ENCODE measurements at regions not wholly inside any gene's neighbourhood (a gene's known extent, or its start where the extent isn't known, plus 50 kb on each side); places are given as distances from the start of the nearest gene placed in this dataset.
"Not testable (repeated sequence)": the region's sequence is repeated elsewhere in the genome, so short reads cannot be mapped to it uniquely, and the experiment has no call there.

DNA sequence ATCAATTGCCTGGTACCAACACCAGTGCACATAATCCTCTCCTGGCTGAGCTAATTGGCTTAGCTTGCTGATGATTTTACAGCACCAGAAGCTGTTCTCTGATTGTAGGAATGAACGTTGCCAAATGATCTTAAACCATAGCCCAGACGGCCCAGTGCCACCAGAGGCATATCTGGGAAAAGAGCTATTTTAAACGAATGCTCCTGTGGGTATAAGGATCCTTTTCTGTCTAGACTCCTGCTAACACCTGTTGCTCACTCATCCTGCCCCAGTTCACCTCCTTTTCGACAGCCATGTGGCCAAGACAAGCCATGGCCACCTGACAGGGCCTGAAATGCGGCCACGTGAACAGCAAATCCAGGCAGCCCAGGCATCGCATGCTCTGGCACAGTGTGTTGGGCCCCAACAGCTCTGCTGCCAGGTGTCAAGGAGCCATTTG is 289.9 kb upstream of the SLC30A5 start:
- DNase-seq: no peak

DNA sequence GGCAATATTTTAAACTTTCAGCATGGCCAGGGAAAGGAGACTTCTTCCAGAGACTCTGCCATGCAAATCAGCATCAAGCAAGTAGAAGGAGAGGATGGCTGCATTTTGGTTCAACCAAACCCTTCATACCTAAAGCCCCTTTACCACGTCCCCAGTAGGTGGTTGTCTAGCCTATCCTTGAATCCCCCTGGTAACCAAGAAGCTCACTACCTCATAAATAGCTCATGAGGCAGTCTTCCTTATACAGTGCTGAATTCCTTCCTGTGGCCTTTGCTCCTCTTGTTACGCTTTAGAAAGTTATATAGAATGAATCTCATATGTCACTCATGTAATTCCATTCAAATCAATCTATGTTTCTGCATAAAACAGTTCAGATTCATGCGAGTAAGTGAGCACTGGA is 289.5 kb upstream of the SLC30A5 start:
- no peak for DNase-seq

DNA sequence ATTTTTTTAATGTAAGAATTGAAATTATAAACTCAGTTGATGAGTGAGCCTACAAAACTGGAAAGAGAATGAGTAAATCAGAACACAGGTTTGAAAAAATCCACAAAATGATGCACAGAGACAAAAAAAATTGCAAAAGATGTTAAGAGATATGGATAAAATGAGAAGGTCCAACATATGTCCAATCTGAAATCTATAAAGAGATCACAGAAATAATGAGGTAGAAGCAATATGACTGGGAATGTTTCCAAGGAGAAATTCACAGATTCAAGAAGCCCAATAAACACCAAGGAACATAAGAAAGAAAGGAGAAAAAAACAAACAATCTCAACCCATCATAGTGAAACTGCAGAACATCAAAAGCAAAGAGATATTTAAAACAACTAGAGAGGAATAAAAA is 288.4 kb upstream of the SLC30A5 start:
- DNase-seq: no peak

DNA sequence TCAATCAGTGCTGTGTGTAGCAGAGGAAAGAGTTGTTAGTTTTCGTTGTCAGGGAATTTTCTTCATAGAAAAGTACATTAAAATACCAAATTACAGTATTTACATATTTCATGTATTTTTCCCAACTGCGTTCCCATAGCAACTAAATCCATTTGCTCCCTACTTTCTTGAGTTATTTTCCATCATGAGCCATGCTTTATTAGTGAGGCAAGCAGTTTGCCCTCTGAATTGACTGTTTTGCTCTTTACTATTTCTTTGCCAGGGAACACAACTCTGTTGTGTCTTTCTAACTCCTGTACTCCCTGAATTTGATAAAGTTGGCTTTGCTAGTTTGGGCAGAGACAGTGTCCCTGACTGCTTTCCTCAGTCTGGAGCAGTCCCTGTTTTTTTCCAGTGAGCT is 276.2 kb upstream of the SLC30A5 start:
- DNase-seq: no peak

DNA sequence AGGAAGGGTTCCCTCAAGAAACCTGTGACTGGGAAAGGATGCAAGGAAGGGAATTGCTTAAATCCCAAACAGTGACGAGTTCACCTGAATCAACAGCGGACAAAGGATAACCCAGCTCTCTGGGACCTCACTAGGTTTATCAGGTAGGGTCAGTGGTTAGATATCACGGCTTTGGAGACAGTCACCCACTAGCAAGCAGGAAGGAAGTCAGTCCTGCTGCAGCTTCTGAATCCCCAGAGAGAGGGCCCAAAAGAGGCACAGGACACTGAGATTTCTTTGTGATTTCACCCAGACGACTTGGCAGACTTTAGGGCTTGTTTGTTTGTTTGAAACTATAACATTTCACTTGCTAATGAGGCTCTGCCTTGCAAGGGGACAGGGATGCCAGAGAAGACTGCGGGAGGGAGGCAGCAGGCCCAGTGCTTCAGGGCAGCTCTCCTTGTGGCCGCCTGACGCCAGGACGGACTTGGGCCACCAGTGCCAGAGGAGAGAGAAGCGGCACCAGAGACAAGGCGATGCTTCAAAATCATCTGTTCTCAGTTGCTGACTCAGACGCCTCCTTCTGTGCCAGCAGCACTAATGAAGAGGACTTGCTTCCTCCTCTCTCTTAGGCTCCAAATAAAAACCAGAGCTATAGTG is 275.6 kb upstream of the SLC30A5 start:
- DNase-seq: no peak

DNA sequence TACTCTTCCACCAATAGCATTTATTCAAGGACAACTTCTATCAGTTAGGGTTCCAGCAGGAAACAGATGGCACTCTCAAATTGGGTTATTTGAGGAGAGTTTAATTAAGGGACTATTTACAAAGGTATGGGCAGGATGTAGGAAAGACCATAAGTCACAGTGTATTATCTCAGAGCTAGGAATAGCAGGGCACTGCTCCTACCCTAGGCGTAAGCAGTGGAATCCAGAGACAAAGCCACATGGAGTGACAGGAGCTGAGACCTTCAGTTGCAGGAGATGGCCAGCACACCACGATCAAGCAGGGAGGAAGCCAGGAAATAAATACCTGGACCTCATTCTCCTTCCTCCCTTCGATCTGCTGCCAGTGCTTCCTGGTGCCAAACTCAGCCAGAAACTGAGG is 274.9 kb upstream of the SLC30A5 start:
- no peak for DNase-seq

DNA sequence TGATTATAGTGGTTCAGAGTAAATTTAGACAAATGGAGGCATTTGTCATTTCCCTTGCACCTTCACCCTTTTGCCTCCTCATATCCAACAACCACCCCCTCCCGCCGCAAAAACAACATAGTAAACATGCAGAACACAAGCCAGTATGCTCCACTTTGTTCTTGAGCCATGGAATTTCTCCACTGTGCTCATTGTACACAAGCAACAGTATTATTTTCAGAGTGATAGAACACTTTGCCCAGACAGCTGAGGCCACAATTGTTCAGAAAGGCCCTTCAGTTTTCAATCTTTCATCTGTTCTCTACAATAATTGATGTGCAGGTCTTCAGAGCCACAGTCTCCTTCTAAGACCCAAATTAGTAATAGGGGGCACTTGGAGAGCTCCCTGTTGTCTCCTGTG is 272.8 kb upstream of the SLC30A5 start:
- no peak for DNase-seq

DNA sequence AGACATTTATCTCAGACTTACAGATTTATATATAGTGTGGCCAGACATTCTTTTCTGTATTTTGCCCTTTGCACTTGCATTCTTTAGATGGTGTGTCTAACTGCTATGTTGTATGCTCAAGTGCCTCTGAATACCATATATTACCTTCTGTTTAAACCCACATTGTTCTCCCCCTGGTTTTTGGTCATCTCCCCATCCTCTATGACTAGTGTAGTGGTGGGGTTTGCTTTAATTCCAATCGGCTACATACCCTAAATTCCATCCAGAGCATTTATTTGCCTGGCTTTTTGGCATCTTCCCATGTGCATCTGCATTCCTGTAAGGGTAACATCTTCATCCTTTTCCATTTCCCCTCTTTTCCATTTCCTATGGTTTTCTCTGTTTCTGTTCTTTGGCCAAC is 271.0 kb upstream of the SLC30A5 start:
- DNase-seq: no peak

DNA sequence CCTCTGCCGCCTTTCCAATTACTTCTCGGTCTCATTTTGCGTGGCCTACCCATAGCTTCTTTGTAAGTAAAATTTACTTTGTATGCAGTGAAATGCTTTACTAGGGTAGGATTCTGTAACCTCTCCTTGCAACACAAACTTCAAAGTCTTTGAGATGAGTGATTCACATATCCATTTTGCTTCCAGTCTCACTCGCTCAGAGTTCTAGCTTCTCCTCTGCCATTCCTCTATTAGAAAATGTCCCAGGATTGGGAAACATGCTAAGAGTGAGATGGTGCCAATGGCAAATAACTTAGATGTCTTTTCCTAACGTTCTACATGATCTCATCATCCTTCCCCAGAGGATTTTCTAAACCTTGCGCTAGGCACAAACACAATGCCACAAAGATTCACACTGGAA is 270.5 kb upstream of the SLC30A5 start:
- no peak for DNase-seq

DNA sequence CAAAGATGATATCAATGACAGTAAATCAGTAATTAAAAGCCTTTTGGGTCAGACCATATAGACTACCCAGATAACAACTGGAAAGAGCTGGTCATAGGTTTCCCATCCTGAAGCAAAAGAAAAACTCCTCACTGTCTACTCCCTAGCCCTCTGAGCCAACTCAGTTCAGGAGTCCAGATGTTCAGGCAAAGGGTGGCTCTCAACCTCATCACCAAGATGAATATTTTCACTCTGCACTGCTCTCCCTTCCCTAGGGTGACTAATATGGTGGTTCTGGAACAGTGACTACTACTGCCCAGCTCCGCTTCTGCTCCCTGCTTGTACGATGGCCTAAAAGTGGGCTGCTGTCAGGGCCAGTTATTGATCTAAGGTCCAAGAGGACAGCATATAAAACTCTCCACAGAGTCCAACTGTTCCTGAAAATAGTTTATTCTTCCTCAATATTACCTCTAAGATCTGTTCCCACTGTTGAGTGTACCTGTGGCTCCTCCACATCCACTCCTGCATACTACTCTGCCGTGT is 263.4 kb upstream of the SLC30A5 start:
- no peak for DNase-seq

DNA sequence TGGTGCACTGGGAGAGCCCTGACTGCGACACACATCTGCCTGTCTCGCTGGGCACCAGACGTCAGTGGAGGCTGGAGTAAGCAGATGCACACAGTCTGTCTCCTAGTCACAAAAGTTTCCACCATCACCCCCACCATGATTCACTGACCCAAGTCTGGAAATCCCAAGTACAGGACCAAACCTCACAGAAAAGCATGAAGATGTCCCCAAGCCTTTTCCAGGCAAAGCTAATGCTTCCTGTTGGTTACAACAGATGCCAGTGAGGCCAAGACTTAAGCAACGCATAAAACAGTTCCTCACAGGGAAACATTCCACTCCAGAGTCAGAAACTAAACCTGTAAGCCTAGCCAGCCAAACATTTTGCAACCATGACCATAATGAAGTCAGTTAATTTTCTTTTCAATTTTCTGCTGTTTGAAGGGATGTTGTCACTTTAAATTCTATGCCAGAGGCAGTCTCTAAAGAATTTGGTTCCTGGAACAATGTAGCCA is 259.3 kb upstream of the SLC30A5 start:
- no peak for DNase-seq

DNA sequence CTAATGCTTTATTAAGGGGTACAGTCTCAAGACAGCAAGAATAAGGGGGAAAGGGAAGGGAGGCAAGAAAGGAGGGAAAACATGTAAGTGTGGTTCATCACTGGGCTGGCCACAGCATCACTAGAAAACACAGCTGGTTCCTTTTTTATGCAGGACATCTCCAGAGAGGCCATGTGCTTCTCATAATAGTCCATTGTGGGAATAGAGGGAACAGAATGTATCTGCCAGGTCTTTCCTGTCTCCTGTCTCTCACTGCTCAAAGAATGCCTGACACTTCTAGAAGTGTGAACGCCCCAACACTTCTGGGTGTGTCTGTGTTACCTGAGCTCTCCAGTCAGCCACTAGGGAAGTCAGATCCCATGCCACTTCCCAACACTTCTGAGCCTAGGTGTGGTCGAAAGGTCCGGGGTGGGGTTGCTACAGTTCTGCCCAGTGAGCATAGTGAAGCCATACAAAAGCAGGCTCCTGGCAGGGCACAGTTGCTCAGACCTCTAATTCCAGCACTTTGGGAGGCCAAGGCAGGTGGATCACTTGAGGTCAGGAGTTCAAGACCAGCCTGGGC is 255.6 kb upstream of the SLC30A5 start:
- no peak for DNase-seq

DNA sequence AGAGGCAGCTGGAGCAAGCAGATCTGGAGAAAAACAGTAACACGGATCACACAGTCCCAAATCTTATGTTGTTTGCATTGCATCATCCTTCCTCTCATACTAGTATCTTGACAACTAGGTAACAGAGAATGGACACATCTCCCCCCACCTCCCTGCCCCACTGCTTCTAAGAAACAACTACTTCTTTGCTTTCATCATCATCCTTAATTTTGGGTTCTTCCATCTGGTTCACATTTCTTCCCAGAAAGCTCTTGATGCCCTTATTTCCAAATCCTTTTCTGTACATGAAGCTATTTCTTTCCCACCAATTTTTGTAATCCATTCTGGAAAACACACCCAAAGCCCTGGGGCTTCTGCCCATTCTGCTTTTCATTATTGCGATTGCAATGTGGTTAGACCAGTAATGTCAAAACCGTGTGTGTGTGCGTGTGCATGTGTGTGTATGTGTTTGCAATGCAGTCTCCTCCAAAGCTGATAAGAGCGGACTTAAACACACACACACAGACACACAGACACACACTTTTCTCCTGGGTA is 254.7 kb upstream of the SLC30A5 start:
- no peak for DNase-seq

DNA sequence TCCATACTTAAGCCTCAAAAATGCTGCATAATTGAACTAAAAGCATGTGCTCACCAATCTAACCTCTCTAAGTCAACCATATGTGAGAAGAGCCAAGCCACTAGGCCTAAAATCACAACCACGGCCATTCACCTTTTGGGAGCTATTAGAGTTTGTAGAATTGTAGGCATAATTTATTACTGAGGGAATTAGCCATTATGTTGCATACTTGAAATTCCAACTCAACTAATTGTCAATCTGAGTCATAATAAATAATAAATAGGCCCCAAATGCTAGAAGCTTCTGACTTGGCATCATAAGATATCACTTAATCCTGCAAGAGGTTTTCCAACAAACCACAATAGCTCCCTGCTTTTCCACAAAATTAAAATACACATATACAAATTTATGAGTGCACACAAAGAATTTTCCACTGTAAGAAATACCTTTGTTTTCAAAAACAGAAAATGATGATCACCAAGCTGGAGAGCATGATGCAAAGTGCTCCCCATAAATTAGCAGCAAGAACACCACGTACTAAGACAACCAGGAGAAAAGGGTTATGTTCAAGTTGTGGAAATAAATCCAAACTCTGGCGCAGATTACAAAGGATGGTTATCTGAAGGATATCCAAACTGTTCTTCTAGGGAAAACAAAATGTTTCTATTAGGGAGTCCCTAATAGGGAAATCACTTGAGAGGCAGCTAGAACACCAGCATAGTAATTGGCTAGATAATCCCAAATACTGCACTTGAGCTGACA is 250.0 kb upstream of the SLC30A5 start:
- no peak for DNase-seq

DNA sequence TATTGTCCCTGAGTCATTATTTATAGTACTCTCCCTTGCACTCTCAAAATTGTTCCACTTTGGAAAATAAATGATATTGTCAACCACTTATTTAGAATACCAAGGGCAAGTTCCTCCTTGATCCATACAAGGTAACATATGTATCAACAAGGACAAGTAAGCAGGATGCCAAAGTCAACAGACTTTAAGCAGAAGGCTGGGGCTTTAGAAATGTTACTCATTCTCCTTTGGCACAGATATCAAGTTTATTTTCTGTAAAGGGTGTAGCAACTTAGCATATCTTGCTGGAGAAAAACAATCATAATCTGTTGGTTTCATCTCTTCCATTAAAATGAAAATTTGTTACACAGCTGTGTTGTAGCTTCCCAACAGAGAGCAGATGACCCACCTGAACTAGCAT is 248.7 kb upstream of the SLC30A5 start:
- DNase-seq: no peak

DNA sequence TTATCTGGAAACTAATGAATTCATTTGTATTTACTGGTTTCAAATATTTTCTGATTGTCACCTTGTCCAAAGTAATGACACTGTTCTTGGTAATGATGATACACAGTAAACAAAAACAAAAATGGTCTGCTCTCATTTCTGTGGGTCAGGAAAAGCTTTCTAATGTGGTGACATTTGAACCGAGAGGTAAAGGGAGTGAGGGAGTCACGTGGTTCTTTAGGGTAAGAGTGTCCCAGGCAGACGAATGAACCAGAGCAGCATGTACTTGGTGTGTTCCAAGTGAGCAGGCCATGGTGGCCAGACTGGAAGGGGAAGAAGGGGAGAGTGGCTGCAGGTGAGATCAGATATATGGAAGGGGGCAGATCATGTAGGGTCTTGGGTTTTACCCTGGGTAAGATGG is 247.0 kb upstream of the SLC30A5 start:
- DNase-seq: no peak

DNA sequence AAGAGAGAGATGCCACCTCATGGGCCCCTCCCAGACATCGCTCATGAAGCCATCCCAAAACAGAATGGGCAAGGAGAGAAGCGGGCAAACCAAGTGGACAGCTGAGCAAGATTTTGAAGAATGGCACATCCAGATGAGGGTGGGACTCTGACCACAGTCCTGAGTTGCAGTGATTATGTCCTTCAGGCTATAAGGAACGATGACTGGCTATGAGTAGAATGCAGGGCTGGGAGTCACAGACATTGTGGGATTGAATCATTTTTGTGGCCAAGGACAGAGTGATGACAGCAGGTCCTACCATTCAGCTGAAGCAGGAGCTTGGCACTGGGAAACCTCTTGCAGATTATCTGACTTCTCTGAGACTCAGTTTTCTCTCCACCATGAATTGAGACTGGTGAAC is 245.7 kb upstream of the SLC30A5 start:
- DNase-seq: no peak

DNA sequence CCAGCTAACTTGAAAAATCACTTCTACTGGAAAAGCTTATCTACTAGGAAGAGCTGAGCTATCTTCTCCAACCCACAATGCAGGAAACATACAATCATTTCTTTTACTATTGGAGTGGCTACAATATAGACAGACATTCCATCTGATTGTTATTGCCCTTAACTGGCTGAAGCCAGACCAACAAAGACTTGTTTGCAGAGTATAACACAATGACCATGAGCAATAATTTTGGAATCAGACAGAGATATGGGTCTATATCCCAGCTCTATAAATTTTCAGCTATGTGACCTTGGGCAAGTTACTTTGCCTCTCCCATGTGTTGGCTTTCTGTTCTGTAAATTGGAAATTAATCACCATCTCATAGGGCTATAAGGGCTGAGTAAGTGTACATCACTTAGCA is 244.7 kb upstream of the SLC30A5 start:
- no peak for DNase-seq

DNA sequence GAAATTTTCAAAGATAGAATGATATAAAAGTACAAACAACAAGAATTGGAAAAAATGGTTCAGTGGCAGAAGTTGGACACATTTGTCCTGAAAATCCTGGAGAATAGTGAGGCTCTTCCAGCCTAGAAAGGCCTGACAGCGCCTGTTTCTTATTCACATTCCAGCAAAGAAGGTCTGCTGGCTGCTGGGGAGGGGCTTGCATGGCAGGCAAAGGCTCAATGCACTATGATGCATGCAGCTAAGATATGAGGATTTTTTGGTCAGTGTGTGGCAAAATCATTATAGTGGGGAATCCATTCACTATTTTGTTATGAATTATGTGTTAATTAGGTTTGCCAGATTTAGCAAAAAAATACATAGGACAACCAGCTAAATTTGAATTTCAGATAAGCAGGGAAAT is 243.9 kb upstream of the SLC30A5 start:
- DNase-seq: no peak

DNA sequence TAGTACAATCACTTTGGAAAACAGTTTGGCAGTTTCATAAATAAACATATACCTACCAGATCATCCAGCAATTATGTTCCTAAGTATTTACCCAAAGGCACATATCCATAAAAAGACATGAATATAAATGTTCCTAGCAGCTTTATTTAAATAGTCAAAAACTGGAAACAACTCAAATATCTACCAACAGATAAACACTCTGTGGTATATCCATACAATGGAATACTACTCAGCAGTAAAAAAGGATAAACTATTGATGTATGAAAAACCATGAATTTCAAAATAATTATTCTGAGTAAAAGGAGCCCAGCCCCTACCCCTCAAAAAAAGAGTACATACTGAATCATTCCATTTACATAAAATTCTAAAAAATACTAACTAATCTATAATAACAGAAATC is 232.7 kb upstream of the SLC30A5 start:
- DNase-seq: no peak

DNA sequence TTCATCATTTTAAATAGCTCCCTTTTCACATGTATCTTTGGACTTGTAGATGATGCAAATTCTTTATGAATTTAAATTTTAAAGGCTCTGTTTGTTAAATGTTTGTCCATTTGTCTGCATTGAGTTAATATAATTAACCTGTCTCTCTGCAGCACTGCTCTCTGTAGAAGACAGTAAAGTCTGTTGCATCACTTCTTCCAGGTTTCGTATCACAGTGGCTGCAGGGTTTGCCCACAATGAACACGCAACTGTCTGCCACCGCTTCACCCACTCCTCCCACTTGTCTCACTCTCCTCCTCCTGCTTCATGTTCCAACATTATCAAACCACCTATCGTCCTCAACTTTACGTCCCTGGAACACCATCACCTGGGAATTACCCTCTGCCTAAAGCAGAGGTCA is 231.3 kb upstream of the SLC30A5 start:
- no peak for DNase-seq

DNA sequence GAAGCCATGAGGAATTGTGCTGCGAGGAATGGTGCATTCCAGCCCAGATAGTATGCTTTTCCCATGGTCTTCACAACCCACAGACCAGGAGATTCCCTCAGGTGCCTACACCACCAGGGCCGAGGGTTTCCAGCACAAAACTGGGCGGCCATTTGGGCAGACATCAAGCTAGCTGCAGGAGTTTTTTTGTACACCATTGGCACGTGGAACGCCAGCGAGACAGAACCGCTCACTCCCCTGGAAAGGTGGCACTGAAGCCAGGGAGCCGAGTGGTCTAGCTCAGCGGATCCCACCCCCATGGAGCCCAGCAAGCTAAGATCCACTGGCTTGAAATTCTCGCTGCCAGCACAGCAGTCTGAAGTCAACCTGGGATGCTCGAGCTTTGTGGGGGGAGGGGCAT is 228.6 kb upstream of the SLC30A5 start:
- not testable (repeated sequence) for DNase-seq

DNA sequence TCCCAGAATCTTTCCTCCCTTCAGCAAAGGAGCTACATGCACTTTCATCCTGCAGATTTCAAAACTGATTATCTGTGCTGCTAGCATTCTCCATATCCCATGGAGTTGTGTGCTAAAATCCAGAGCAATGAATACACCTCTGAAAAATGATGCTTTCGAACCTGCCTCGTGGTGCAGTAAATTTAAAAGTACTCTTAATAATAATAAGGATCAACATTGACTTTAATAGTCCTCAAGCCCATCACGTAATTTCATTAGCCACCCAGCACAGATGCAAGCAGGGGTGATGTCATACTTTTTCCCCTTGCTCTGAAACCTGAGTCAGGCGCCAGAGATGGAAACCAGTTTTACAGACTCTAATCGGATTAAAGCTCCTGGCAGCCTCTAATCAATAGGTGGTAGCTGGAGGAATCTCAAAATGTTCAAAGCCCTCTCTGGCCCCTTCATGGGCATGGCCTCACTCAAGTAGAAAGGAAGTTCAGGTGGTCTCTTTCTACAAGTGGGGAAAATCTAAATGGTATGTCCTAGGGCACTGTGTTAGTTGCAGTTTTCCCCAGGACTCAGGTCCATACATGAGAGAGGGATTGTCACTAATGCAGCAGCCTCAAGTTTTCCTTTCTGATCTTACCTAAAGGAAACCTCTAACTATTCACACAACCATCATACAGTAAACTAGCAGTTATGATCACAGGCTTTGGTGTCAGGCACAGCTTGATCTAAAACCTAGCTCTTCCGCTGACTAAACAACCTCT is 221.6 kb upstream of the SLC30A5 start:
- DNase-seq: no peak
